Neuronal stem cell (in vitro differentiated cells): ENCODE measurements at regions not wholly inside any gene's neighbourhood (a gene's known extent, or its start where the extent isn't known, plus 50 kb on each side); places are given as distances from the start of the nearest gene placed in this dataset.

Experiments used
- DNase-seq: peaks from one replicate; pipeline ENCODE4 v3.0.0-alpha.2; 2013; ENCODE audit warnings: low spot score
- H2AFZ ChIP-seq: one replicate; pipeline ENCODE4 v1.6.1; 2013; ENCODE audit warnings: mild to moderate bottlenecking, low read length, inconsistent platforms
- H2AK5ac ChIP-seq: 2 replicates; pipeline ENCODE4 v1.6.1; 2013; ENCODE audit warnings: low read depth, mild to moderate bottlenecking, inconsistent platforms, low read length, moderate library complexity, mixed read lengths
- H2BK120ac ChIP-seq: 2 replicates; pipeline ENCODE4 v1.6.1; 2013; ENCODE audit warnings: low read depth, mild to moderate bottlenecking, inconsistent platforms, low read length, moderate library complexity, mixed read lengths
- H2BK12ac ChIP-seq: one replicate; pipeline ENCODE4 v1.6.1; 2013; ENCODE audit warnings: low read length, inconsistent platforms
- H2BK15ac ChIP-seq: 2 replicates; pipeline ENCODE4 v1.6.1; 2013; ENCODE audit warnings: mild to moderate bottlenecking, low read length, inconsistent platforms, mixed read lengths
- H2BK5ac ChIP-seq: one replicate; pipeline ENCODE4 v1.6.1; 2013; ENCODE audit warnings: inconsistent platforms, mild to moderate bottlenecking, low read length, moderate library complexity
- H3K14ac ChIP-seq: one replicate; pipeline ENCODE4 v1.6.1; 2013; ENCODE audit warnings: low read length, inconsistent platforms
- H3K18ac ChIP-seq: 2 replicates; pipeline ENCODE4 v1.6.1; 2013; ENCODE audit warnings: low read length, inconsistent platforms
- H3K23ac ChIP-seq: 2 replicates; pipeline ENCODE4 v1.6.1; 2013; ENCODE audit warnings: low read depth, mild to moderate bottlenecking, mixed read lengths, low read length, inconsistent platforms; ENCODE audit not compliant: poor library complexity
- H3K27ac ChIP-seq: replicated peaks from 3 replicates; pipeline ENCODE4 v1.5.1; 2013; ENCODE audit warnings: low read length, inconsistent platforms
- H3K27me3 ChIP-seq, 3 experiments: 2 replicates each; pipeline ENCODE4 v1.6.1; 2013; ENCODE audit warnings: low read length in 3 of 3, mild to moderate bottlenecking in 2 of 3, inconsistent platforms in 1 of 3, low read depth in 1 of 3, mixed read lengths in 1 of 3, moderate library complexity in 1 of 3; ENCODE audit not compliant: control insufficient read depth in 3 of 3, insufficient read depth in 3 of 3
- H3K36me3 ChIP-seq, 2 donors: replicated peaks in 1 of 2; 2 replicates each; pipeline ENCODE4 v1.6.1; 2013; ENCODE audit warnings: low read length in 2 of 2; ENCODE audit not compliant: control insufficient read depth in 2 of 2, insufficient read depth in 2 of 2
- H3K4ac ChIP-seq: 2 replicates; pipeline ENCODE4 v1.6.1; 2013; ENCODE audit warnings: inconsistent platforms, mild to moderate bottlenecking, low read length, moderate library complexity
- H3K4me1 ChIP-seq, 2 donors: 1 replicate in 1 of 2; 2 replicates in 1 of 2; pipeline ENCODE4 v1.6.1; 2013; ENCODE audit warnings: low read length in 2 of 2, low read depth in 1 of 2; ENCODE audit not compliant: control insufficient read depth in 2 of 2, insufficient read depth in 1 of 2
- H3K4me2 ChIP-seq: one replicate; pipeline ENCODE4 v1.6.1; 2013; ENCODE audit warnings: mild to moderate bottlenecking, low read length, inconsistent platforms; ENCODE audit not compliant: insufficient read depth, poor library complexity, severe bottlenecking
- H3K4me3 ChIP-seq, 2 donors: 2 replicates each; pipeline ENCODE4 v1.5.1; 2013; ENCODE audit warnings: low read length in 2 of 2, mild to moderate bottlenecking in 2 of 2, inconsistent platforms in 1 of 2, moderate library complexity in 1 of 2
- H3K79me1 ChIP-seq: one replicate; pipeline ENCODE4 v1.6.1; 2013; ENCODE audit warnings: low read depth, mild to moderate bottlenecking, inconsistent platforms, low read length, moderate library complexity
- H3K9ac ChIP-seq: one replicate; pipeline ENCODE4 v1.6.1; 2013; ENCODE audit warnings: mild to moderate bottlenecking, low read depth, low read length, inconsistent platforms; ENCODE audit not compliant: poor library complexity
- H3K9me3 ChIP-seq, 2 donors: replicated peaks in 1 of 2; 2 replicates each; pipeline versions ENCODE3 to v1.6.1; 2013; ENCODE audit warnings: low read length in 2 of 2, mild to moderate bottlenecking in 2 of 2, inconsistent platforms in 1 of 2, low read depth in 1 of 2, mixed read lengths in 1 of 2, moderate library complexity in 1 of 2; ENCODE audit not compliant: control insufficient read depth in 2 of 2, insufficient read depth in 1 of 2
- H4K8ac ChIP-seq: one replicate; pipeline ENCODE4 v1.6.1; 2013; ENCODE audit warnings: low read depth, mild to moderate bottlenecking, inconsistent platforms, low read length, moderate library complexity
- H4K91ac ChIP-seq: one replicate; pipeline ENCODE4 v1.6.1; 2013; ENCODE audit warnings: low read length, low read depth, mild to moderate bottlenecking, inconsistent platforms; ENCODE audit not compliant: poor library complexity
- WGBS, 2 donors: extraction: QIAGEN DNeasy Blood & Tissue Kit; methylation state at CpG; one replicate each; pipeline ENCODE4 v1.1.7; 2013; ENCODE audit warnings: missing lambda C conversion rate in 2 of 2, mixed read lengths in 1 of 2; ENCODE audit not compliant: insufficient read length in 2 of 2, insufficient replicate concordance in 1 of 2; ENCODE audit errors: extremely low coverage in 2 of 2; 5-methylcytosine and 5-hydroxymethylcytosine counted together

GRCh38 chr6:111925296-111925695 is 52.0 kb upstream of the FYN start:
- no peak overlapping the region for H3K9ac ChIP-seq

GRCh38 chr6:111926731-111927302 is 53.6 kb upstream of the FYN start:
- H2BK5ac ChIP-seq: no peak overlapping the region
- no peaks in the 10 kb centered on the region for H3K27me3 ChIP-seq
- no peak overlapping the region for H2BK15ac ChIP-seq
- H3K23ac ChIP-seq: no peak overlapping the region
- H3K18ac ChIP-seq: no peak overlapping the region
- no peak overlapping the region for H3K4ac ChIP-seq
- WGBS, 2 donors: no CpG with 5 or more reads among the region's 7 CpGs
- H2AK5ac ChIP-seq: no peak overlapping the region
- no peak overlapping the region for H3K4me2 ChIP-seq
- no peak for DNase-seq
- H2AFZ ChIP-seq: no peak overlapping the region
- H3K14ac ChIP-seq: no peak overlapping the region
- H3K27ac ChIP-seq: no peak overlapping the region
- no peak overlapping the region for H3K4me3 ChIP-seq
- peaks cover 4 to 6% of the 10 kb centered on the region in 2 donors for H3K4me1 ChIP-seq
- no peak overlapping the region for H4K8ac ChIP-seq
- no peak overlapping the region for H3K9ac ChIP-seq
- H2BK120ac ChIP-seq: no peak overlapping the region
- H3K79me1 ChIP-seq: no peaks in the 10 kb centered on the region
- H3K36me3 ChIP-seq: no peaks in the 10 kb centered on the region
- H2BK12ac ChIP-seq: no peak overlapping the region
- no peaks in the 10 kb centered on the region for H3K9me3 ChIP-seq
- no peak overlapping the region for H4K91ac ChIP-seq

More at GRCh38 chr6:111925296-111925695, 52.0 kb upstream of the FYN start:
- Histone ChIP-seq H4K8ac (no peak overlapping the region), H3K9me3 (no peaks in the 10 kb centered on the region), H2BK15ac (no peak overlapping the region), H3K4ac (no peak overlapping the region), H3K4me2 (no peak overlapping the region), H3K23ac (no peak overlapping the region), H2AFZ (no peak overlapping the region), H3K36me3 (no peaks in the 10 kb centered on the region), H2AK5ac (no peak overlapping the region), H3K27me3 (no peaks in the 10 kb centered on the region), H3K4me1 (peaks cover 13 to 16% of the 10 kb centered on the region in 2 donors), H2BK5ac (no peak overlapping the region), H3K18ac (no peak overlapping the region), H3K4me3 (no peak overlapping the region), H3K27ac (no peak overlapping the region), H2BK12ac (no peak overlapping the region), H3K79me1 (no peaks in the 10 kb centered on the region), H3K14ac (no peak overlapping the region), H4K91ac (no peak overlapping the region), H2BK120ac (no peak overlapping the region)
- DNase-seq: no peak

- Histone ChIP-seq H2BK15ac (no peak overlapping the region), H3K18ac (no peak overlapping the region), H3K4me2 (no peak overlapping the region), H2BK5ac (no peak overlapping the region), H3K79me1 (no peaks in the 10 kb centered on the region), H3K27ac (no peak overlapping the region), H3K27me3 (no peaks in the 10 kb centered on the region), H3K14ac (no peak overlapping the region), H3K9ac (no peak overlapping the region), H2AFZ (peak overlapping the region; percentile 18), H4K91ac (no peak overlapping the region), H3K23ac (no peak overlapping the region), H4K8ac (no peak overlapping the region), H3K4ac (no peak overlapping the region), H2BK12ac (no peak overlapping the region), H3K36me3 (no peaks in the 10 kb centered on the region), H3K4me3 (no peak overlapping the region), H3K9me3 (peaks cover 0 to 3% of the 10 kb centered on the region in 2 donors), H3K4me1 (peaks cover 4 to 6% of the 10 kb centered on the region in 2 donors), H2AK5ac (no peak overlapping the region), H2BK120ac (no peak overlapping the region)
- no CpG with 5 or more reads among the region's 7 CpGs for WGBS, 2 donors
- DNase-seq: no peak
Measured at GRCh38 chr6:111927321-111927720, 54.1 kb upstream of the FYN start.

- no peak overlapping the region for H3K27ac ChIP-seq
- no peak overlapping the region for H3K23ac ChIP-seq
- no peak overlapping the region for H3K4ac ChIP-seq
- H3K18ac ChIP-seq: no peak overlapping the region
- H3K4me2 ChIP-seq: no peak overlapping the region
- H3K4me3 ChIP-seq: no peak overlapping the region
- H2BK15ac ChIP-seq: no peak overlapping the region
- H3K9me3 ChIP-seq: peaks cover 0 to 6% of the 10 kb centered on the region in 2 donors
- no peak overlapping the region for H2BK12ac ChIP-seq
- H3K4me1 ChIP-seq: peaks cover 4 to 6% of the 10 kb centered on the region in 2 donors
- no peak overlapping the region for H4K91ac ChIP-seq
- no peaks in the 10 kb centered on the region for H3K79me1 ChIP-seq
- no peak overlapping the region for H2AK5ac ChIP-seq
- DNase-seq: no peak
- no peak overlapping the region for H2BK120ac ChIP-seq
- no peak overlapping the region for H2AFZ ChIP-seq
- no peak overlapping the region for H4K8ac ChIP-seq
- WGBS, 2 donors: 100% methylated on average over 1 of the region's 1 CpG; no CpG with 5 or more reads in 1 of the 2 donors
- no peak overlapping the region for H3K14ac ChIP-seq
- H2BK5ac ChIP-seq: no peak overlapping the region
- H3K36me3 ChIP-seq: no peaks in the 10 kb centered on the region
- no peaks in the 10 kb centered on the region for H3K27me3 ChIP-seq
- H3K9ac ChIP-seq: no peak overlapping the region
Measured at GRCh38 chr6:111928139-111928538, 54.9 kb upstream of the FYN start.
